Gastrocnemius medialis (tissue), 4 donors: ENCODE measurements at regions not wholly inside any gene's neighbourhood (a gene's known extent, or its start where the extent isn't known, plus 50 kb on each side); places are given as distances from the start of the nearest gene placed in this dataset.

Experiments used
- CTCF ChIP-seq, 5 experiments: fragments of 450-650 bp in 3 of 5; fragments of 200-600 bp in 2 of 5; sonication (generic) in 2 of 5; IDR thresholded peaks in 4 of 5; conservative IDR thresholded peaks in 1 of 5; 1 replicate in 4 of 5; 2 replicates in 1 of 5; pipeline ENCODE4 v1.5.1; 2016 to 2019; ENCODE audit warnings: antibody characterized with exemption in 5 of 5, mild to moderate bottlenecking in 3 of 5, moderate library complexity in 3 of 5
- POLR2A ChIP-seq, 2 donors: fragments of 450-650 bp; IDR thresholded peaks; one replicate each; pipeline ENCODE4 v1.6.1; 2017; ENCODE audit warnings: antibody characterized with exemption in 2 of 2, mild to moderate bottlenecking in 2 of 2, moderate library complexity in 2 of 2

- no peak for TF ChIP-seq POLR2A (IDR thresholded peaks at IDR 0.05)
- no peak for TF ChIP-seq CTCF (IDR thresholded peaks at IDR 0.05 in 4 of 5, conservative IDR thresholded peaks at IDR 0.05 in 1 of 5)
These were observed 112.4 kb downstream of the HTR5A start for GRCh38 chr7:155182406-155182970.
